NCI-H2227 (cell line): ENCODE measurements at regions not wholly inside any gene's neighbourhood (a gene's known extent, or its start where the extent isn't known, plus 50 kb on each side); places are given as distances from the start of the nearest gene placed in this dataset.
A peak's percentile ranks its signal among the peaks of the same experiment; 100 is the strongest.

Experiments
- DNase-seq: peaks from one replicate; lab custom pipeline; 2025; ENCODE audit not compliant: unreplicated experiment; lab: John Stamatoyannopoulos, UW

DNA sequence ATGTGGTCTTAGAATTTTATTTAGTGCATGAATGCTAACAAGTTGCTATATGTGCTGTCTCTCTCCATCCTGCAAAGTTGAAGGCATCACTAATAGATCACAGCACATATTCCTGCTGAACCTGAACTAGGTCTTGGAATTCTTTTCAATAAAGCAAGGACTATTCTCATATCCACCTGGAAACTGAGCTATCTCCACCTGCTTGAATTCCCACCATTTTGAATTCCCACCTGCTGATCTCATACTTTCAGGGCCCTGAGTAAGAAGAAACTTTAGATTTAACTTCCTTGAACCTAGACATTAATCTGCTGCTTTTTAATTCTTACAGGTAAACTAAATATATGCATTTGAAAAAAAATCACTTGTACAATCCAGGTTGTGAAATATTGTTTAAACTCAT lies 445.3 kb upstream of the CCL2 start:
- DNase-seq: no peak

DNA sequence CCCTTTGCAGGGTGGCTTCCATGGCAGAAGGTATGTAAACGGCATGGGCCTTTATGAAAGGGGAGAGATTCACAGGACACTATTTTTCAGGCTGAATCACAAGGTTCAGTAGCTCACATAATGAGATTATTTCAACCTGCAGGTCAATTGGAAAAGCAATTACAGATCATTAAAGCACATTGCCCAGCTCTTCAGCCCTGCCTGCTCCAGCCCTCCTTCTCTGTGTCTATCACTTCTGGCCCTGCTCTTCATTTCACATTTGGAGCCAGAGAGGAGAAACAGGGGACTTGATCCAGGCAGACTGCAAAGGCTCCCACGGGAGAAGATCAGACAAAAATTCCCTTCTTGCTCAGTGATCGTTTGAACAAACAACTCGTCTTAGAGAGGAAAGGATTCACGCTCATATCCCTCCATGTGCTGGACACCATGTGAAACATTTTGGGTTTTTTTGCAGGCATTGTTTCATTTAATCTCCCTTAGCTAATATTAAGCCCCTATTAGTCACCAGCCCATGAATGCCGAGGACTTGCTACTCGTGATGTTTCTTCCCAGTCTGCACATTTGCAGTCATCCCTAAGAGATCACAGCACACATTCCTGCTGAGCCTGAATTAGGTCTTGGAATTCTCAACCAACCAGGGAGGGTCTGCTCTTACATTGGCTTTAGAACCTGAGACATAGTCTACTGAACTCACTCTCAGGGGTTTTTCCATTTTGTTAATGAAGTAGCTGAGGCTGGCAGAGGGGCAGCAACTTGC lies 443.9 kb upstream of the CCL2 start:
- peak; percentile 24 for DNase-seq

DNA sequence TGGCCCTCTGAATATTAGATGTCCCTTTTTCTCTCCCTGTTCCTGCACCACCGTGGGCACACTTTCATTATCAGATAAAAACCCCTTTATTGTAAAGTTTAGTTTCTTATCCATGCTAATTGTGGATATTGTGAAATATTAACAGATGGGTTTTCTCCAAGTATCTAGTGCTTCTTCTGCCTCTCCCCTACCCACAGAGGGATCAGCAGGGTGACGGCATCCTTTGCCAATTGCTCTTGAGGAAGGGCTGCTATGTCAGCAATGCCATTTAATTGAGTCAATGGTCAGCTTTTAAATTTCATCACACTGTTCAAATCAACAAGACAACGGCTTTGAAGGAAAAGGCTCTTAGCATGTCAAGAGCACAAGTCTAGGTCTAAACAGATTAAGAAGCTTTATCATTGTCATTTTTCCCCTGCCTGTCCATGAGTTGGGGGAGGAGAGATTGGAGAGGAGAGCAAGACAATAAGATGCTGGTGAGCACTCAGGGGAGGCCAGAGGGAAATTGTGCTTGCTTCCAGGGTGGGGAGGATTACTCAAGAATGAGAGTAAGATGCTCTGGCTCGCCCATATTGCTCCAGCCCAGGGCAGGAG lies 443.0 kb upstream of the CCL2 start:
- DNase-seq: peak; percentile 34

DNA sequence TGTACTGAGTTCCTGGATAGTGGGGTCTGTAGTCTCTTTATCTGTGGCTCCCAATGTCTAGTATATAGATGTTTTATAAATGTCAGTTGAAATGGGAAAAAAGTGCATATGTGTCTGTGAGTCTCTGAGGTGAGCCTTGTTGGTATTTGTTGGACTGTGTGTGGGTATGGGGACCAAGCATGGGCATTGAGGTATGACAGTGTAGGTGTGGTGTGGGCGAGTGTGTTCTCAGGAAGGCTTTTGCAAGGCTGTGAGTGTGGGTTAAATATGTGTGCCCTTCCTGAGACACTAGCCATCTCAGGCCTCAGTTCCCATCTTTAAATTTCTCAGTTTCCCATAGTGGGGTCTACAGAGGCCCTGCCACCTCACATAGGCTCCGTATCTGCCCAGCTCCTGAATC lies 440.2 kb upstream of the CCL2 start:
- DNase-seq: no peak

DNA sequence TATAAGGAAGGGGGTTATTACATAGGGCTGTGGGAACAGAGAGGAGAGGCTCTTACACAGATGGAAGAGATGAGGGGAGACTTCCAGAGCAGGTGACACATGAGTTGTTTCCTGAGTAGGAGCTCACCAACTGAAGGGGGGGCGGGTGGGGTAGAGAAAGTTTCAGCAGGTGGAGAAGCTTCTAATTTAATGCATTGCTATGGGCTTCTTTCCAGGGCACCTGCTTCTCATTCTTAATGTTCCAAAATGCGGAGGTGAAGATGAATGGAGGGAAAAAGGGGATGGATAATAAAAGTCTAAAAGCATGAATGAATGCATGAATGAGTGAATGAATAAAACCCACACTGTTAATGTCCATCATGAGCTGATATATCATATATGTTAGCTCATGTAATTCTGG lies 439.0 kb upstream of the CCL2 start:
- no peak for DNase-seq

DNA sequence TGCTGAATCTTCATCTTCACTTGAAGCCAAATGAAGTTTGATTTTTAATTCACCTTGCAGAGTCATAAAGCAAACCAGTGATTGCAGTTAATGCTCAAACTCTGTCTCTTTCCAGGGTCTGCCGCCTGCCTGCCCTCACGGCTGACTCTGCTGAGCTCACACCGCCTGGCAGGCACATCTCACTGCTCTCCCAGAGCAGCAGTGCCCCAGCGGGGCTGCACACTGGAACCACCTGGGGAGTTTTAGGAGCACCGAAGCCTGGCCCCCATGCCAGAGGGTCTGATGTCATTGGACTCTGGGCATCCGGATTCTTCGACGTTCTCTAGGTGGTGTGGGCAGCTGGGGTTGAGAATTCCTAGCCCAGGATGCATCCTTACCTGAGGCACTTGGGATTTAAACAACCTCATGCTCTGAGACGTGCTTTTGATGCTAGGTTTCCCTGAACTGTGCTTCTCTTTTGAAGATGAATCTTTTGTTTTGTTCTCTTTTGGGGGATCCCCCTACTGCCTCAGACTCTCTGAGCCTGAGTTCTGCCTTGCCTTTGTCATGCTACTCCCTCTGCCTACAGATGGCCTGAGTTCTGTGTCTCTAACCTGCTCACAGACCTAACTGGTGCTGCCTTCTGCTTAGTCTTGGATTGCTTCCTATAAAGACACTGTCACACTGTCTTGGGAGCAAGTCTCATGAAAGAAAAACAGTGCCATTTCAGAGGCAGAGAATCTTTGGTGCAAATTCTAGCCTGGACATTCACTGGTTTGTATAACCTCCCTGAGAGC lies 438.1 kb upstream of the CCL2 start:
- no peak for DNase-seq

DNA sequence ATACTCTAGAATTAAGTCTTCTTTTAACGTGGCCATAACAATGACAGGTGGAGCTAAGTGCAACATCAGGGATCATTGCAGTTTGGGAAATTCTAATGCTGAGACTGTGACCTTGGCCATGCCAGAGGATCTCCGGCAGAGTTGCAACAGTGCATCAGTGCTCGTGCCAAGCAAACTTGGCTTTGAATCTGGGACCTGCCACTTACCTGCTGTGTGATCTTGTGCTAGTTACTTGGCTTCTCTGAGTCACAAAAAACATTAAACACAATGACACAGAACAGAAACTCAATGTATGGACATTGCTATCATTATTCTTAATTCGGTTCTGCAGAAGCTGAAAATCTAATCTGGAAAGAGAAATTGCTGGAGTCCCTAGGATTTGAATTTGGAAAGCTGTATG lies 435.5 kb upstream of the CCL2 start:
- no peak for DNase-seq

DNA sequence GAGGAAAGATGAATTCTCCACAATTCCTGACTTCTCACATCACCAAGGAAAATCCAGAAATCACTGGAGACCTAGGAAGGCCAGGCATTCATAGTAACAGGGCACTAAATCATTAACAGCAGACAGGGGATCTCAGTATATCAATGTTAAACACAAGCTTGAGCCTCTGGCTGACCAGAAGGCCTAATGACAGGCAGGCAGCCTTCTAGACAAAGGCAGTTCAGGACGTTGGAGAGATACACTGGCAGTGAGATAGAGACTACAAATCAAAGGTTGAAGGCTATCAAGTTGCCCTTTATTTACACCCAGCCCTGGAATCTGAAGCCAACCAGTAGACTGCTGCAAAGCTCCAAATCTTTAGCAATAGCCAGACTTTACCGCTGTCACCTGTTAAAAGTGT lies 422.8 kb upstream of the CCL2 start:
- DNase-seq: no peak

DNA sequence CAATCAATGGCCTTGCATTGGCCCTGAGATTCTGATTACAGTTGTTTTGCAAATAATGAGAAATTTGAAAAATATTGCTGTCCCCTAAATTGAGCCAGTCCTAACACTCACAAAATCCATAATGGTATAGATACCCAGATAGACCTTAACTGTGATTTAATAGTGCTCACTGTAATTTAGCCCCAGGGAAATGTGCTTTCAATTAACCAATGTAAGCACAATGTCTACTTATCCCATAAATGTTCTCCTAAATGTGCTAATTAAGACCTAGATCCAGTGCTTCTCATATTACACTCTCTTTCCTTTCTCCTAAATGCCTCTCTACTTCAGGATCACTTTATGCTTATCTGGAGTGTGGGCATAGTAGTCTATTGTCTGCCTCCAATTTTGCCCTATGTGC lies 417.8 kb upstream of the CCL2 start:
- DNase-seq: no peak

DNA sequence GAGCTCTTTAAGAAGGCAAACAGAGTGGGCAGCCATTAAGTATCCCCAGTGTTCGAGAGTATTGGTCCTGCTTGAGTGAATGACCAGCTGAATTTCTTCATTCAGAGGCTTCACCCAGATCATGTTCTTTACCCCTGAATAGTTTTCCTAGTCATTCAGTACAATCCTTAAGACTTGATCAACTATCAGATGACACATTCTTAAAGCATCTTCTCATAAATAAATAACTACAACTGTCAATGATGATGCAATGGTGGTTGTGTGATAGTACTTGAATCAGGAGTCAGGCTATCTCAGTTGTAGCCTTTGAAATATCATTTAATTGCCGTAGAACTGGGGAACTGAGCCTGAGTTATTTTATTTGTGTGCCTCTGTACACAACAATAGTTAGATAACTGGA lies 416.8 kb upstream of the CCL2 start:
- DNase-seq: no peak

DNA sequence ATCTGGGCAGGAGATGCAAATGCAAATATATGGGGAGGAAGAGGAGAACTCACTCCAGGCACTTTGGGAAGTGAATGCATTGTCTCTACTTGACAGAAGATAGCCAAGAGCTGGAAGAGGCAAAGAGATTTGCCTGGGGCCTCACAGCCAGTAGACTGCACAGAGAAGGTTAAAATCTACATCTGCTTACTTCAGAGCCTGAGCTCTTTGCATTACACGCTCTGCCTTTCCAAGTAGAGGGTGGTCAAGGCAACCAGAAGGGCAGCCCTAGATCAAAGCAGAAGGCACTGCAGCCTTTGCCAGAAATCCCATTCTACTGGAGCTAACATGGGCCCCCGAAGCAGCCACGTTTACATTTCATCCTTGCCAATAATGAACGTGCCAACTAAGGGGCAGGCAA lies 407.2 kb upstream of the CCL2 start:
- DNase-seq: no peak

DNA sequence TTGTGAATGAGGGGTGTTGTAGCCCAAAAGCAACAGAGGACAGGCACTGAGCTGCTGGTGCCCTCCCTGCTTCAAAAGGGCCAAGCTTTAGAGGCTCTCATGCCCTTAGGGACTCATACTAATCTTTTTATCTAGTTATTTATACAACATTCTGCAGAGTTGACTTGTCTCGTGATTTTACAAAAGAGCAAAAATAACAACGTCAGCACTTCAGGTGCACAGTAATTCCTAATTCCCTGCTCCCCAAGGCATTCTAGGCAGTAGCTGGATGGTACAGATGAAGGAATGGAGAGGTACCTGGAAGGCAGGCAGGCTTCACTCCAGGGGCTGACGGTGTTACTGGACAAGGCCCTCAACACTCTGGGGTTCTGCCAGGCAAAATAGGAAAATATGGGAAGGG lies 406.7 kb upstream of the CCL2 start:
- DNase-seq: no peak

DNA sequence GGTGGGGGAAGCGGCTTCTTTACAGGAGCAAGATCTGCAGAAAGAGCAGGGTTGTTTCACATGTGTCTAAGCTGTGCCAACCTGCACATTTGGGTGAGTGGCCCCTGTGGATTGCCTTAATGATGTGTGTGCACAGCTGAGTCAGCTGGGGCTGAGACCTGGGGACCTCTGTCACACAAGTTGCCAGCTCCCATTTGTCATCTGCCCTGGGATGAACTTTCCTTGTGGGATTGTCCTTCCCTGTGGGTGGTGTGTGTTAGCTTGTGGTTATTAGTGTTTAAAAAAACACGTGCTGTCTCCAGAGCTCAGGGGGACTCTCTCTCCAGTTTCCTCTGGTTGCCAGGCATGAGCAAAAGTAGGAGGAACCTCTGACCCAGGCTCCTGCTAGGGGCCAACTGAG lies 400.5 kb upstream of the CCL2 start:
- DNase-seq: peak; percentile 45

DNA sequence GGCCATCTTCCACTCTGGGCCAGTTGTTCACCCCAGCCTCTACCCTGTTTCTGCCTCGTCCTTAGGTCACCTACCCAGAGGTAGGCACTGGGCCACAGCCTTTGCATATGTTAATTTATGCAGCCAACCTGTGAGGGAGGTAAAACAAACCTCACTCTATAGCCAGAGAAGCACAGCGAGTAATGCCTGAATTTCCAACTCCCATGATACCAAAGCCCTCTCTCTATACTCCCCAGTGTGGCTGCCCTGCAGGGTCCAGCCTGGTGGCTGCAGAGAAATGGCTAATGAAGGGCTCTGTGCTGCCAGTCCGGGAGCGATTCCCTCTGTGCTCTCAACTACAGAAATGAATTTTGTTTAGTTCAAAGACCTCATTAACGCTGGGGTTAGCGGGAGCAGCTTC lies 397.0 kb upstream of the CCL2 start:
- DNase-seq: no peak

DNA sequence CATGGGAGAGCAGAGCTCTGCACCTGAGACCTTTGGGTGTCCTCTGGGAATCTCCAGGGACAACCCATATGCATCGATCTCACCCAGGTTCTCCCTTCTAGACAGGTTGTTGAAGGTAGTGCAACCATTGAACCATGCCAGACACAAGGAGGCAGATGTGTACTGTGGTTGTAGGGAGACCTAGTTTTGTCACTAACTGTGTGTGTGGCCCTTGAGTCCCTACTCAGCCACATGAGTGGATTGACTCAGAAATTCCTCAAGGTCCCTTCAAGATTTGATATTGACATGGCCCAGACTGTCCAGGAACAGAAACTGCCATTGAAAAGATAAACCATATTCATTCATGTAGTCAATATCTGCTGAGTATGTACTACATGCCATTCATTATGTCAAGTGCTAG lies 396.4 kb upstream of the CCL2 start:
- DNase-seq: no peak

DNA sequence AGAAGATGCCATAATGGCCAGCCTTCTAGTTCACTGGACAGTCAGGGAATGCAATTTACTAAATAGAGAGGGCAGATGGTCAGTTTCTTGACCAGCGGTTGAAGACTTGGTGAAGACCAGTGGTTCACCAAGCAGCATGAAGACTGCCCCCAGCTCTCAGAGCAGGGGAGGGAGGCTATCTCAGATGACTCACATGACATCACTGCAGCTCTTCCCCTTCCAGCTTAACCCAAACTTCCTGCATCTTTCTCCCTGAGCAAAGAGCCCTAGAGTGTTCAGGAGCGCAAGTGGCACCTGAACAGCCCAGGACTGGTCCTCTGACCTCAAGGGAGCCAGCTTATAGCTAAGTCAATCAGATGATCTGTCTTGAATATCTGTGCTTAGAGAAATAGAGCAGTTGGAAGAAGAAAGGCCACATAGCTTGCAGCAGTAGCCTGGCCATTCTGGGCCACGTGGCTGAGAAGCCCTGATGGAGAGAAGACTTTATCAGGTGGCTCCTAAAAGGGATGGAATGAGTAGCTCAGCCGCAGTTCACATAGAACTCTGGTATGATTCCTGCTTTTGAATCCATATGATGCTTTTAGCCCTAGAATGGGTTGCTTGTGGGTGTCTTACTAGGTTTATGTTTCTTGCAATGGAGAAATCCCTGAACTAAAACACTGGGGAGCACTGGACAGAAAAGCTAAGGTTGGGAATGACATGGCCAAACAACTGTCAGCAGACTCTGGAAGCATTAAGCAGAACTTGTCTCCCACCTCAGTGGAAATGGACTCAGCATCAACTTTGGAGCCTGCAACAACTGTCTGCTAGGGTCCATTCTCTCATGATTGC lies 392.1 kb upstream of the CCL2 start:
- DNase-seq: no peak

DNA sequence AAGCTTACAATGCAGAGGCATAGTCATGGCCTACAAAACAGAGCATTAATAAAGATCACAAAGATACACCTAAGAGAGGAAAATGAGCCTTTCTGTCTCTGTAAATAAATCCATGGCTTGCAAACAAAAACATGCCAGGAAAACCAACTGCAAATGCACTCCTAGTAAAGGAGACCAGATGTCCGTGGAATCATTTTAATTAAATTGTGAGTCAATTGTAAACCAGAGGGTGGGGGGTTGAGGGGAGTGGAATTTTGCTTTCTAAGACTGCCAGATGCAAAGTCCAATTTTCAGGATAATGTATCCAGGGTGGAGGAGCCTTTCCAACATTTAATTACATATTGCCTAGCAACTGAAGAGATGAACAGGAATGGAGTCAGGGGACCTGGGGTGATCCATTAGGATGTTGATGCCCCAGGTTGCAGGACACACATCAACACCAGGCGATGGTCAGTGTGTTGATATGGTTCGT lies 390.3 kb upstream of the CCL2 start:
- DNase-seq: peak; percentile 60

DNA sequence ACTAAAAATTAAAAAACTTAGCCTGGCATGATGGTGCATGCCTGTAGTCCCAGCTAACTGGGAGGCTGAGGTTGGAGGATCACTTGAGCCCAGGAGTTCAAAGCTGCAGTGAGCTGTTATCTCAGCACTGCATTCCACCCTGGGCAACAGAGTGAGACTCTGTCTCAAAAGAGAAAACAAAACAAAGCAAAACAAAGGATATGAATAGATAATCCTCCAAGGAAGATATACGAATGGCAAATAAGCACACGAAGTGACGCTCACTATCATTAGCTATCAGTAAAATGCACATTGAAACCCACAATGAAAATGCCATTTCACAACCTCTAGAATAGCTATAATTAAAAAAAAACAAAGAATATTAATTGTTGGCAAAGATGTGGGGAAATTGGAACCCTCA lies 386.2 kb upstream of the CCL2 start:
- DNase-seq: no peak

DNA sequence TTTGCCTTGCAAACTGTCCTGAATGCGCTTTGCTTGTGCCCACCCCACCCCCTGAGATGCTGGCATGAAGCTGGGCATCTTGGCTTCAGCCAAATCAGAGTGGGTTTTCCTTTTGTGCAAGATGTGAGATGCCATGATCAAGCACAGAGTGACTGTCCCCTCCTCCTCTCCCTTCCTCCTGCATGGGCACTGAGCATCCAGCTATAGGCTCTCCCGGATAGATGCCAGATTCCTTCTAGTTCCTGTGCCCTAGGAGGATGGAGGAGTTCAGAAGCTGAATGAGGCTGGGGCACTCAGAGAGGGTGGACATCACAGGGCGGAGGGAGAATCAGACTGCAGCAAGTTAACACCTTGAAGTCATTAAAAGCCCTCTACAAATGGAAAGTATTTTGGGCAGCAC lies 384.1 kb upstream of the CCL2 start:
- DNase-seq: no peak

DNA sequence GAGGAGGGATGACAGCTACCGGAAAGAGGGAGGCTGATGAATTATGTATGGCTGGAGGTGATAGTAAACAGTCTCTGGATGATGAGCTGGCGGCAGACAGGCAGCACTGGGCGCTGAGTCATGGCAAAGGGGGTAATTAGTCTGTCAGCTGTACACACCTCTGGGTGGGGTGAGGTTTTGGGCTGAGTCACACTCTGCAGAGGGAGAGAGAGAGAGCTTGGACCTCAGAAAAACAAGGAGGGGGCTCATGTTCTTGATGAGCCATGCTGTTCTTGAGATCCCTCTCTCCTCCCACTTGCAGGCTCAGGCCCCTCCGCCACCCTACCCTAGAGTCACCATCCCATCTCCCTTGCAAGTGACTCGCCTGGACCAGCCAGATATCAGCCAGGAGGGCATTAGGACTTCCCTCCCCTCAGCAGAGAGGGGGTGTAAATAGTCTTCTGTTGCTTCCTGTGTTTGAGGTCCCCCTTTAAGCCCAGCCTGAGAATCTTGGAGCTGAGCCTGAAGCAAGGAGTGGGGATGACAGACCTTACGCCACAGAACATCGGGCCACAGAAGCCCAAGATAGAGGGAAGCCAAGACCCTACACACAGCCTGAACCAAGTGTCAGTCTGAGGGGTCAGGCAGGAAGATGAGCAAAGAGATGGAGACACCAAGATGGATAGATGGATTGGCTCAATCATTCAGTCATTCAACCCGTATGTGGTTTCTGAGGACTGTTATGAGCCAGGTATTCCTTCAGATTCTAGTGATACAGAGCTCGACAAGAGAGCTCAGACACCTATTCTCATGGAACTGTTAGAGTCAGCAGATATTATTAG lies 383.2 kb upstream of the CCL2 start:
- DNase-seq: peak; percentile 51
